Forelimb muscle (tissue), 1 donor: ENCODE measurements at regions not wholly inside any gene's neighbourhood (a gene's known extent, or its start where the extent isn't known, plus 50 kb on each side); places are given as distances from the start of the nearest gene placed in this dataset.

Source experiments
- DNase-seq: peaks from one replicate; pipeline ENCODE4 v3.0.0-alpha.2; 2013; ENCODE audit warnings: low read depth

DNA sequence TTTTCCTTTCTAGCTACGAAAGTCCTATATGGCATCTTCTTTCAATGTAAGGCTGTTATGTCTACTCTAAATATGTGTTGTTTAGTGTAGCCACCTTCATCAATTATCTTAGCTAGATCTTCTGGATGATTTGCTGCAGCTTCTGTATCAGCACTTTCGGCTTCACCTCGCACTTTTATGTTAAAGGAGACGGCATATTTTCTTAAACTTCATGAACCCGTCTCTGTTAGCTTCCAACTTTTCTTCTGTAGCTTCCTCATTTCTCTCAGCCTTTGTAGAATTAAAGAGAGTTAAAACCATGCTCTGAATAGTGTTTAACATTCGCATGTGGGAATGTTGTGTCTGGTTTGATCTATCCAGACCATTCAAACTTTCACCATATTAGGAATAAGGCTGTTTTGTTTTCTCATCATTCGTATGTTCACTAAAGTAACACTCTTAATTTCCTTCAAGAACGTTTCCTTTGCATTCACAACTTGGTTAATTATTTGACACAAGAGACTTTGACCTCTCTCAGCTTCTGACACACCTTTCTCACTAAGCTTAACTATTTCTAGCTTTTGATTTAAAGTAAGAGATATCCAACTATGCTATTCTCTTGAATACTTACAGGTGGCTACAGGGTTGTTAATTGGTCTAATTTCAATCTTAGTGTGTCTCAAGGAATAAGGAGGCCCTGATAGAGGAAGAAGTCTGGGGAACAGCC is 476.8 kb downstream of the GABRG1 start:
- DNase-seq, result no peak

DNA sequence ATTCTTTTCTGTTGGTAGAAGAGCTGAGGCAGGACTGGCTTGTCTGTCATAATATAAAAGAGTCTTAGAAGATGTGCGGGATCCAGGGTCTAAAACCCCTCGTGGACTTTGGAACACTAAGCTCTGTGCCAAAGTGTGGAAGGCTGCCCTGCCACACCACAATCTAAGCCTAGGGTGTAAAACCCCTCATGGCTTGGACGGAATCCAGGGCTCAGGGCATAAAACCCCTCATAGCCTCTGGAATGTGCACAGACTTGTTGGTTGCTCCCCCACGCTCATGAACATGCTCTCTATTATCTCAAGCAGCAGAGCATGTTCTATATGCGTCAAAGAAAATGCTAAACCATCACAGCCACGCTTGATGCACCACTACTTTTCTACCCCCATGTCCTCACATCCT is 483.6 kb downstream of the GABRG1 start:
- DNase-seq, result no peak

DNA sequence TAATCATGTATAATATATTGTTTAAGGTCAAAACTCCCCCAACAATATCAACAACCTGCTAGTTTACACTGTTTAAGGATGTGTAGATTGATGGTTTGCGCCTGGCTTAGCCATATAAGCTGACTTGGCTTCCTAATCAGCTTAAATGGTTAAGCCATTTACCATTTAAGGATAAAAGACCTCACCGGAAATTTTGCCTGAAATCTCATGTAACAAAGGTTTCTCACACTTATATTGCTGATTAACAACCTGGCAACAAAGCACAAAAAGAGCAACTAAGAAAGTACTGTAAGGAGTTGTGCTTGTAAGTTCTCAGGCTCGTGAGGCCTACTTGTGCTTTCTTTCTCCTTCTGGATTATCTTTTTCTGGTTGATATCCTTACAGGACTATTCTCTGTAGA is 485.2 kb downstream of the GABRG1 start:
- no peak for DNase-seq

DNA sequence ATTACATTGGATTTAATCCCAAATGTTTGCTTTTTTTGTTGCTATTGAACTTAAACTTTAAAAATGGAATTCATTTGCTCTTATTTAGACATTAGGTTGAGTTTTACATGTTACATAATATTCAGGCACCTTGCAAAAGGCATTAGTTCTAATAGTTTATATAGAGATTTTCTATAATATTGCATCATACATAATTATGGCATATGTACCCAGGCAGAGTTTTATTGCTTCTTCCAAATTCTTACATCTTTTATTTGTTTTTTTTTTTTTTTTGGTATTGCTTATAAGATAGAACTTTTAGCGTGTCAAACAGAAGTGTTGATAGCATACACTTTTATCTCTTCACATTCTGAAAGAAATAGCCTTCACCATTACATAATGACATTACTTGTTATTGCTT is 487.7 kb downstream of the GABRG1 start:
- no peak for DNase-seq

GRCh38 chr4:45629717-45630116 is 494.1 kb downstream of the GABRG1 start:
- no peak for DNase-seq

GRCh38 chr4:45621971-45622370 is 501.9 kb downstream of the GABRG1 start:
- DNase-seq, result no peak

- no peak for DNase-seq
Measured at GRCh38 chr4:45620808-45621207, 503.0 kb downstream of the GABRG1 start.

DNA sequence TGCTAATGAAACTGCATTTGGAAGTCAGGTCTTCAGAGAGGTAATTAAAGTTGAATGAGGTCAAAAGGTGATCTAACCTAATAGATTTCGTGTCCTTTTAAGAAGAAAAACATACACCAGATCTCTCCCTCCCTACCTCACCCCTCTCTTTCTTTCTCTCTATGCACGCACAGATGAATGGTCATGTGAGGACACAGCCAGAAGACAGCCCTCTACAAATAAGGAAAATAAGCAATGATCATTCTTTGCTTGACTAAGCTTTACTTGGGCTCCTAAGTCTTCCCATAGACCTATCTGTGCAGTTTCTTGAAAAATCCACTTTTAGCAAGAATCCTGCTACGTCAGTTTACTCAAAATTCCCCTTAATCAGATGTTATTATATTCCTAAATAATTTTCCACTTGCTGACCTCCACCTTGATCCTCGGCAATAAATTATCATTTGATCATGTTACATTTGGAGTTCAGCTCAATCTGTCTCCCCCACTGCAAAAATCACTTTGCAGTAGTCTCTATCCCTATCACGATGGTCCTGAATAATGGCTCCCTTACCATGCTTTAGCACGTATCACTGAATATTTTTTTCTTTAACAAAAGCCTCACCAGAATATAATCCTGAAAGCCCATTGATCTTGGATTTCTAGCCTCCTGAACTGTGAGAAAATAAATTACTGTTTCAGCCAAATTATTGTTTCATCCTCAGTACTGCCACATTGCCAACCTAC is 527.3 kb downstream of the GABRG1 start:
- no peak for DNase-seq

- DNase-seq, result peak; percentile 6
Measured at GRCh38 chr4:45580334-45580733, 543.5 kb downstream of the GABRG1 start.

GRCh38 chr4:45578874-45579273 is 545.0 kb downstream of the GABRG1 start:
- no peak for DNase-seq

GRCh38 chr4:45576275-45576674 is 547.6 kb downstream of the GABRG1 start:
- no peak for DNase-seq

DNA sequence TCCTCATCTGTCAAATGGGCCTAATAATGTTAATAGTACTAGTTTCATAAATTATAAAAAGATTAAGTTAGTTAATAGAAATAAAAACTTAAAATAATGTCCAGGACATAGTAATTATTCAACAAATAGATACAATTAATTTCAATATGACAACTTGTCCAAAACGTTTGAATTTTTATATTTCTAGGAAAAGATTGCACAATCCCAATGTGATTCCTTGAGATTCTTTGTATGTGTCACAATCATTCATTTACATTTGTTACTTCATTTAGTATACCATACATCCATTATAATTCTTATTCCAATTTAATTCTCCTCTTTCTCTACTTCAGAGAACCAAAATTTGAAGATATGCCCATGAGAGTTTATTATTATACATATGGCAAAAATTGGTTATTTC is 554.2 kb downstream of the GABRG1 start:
- DNase-seq, result no peak

- no peak for DNase-seq
Measured at GRCh38 chr4:45568694-45569093, 555.2 kb downstream of the GABRG1 start.

- DNase-seq, result no peak
Measured at GRCh38 chr4:45566896-45567603, 556.8 kb downstream of the GABRG1 start.

GRCh38 chr4:45554423-45554822 is 569.4 kb downstream of the GABRG1 start:
- peak; percentile 6 for DNase-seq

- DNase-seq, result no peak
Measured at GRCh38 chr4:45550766-45551366, 573.0 kb downstream of the GABRG1 start.

- DNase-seq, result no peak
Measured at GRCh38 chr4:45539142-45539814, 584.6 kb downstream of the GABRG1 start.

- no peak for DNase-seq
Measured at GRCh38 chr4:45530498-45530897, 593.4 kb downstream of the GABRG1 start.

GRCh38 chr4:45527160-45527559 is 596.7 kb downstream of the GABRG1 start:
- DNase-seq, result no peak

DNA sequence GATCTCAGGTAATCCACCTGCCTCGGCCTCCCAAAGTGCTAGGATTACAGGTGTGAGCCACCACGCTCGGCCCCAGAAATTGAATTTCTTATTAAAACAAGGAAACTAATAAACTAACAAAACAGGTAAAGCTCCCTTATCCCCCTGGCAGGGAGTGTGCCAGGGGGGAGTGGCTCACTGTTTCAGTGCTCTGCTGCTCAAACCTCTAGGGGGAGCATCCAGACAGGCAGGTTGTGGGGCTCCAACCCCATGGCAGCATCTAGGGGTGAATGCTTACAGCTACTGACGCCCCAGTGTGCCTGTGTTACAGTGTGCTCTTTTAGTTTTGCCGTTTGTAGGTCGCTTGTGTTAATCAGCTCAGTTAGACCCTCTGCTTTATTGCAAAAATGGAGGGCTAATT is 605.0 kb downstream of the GABRG1 start:
- DNase-seq, result no peak

DNA sequence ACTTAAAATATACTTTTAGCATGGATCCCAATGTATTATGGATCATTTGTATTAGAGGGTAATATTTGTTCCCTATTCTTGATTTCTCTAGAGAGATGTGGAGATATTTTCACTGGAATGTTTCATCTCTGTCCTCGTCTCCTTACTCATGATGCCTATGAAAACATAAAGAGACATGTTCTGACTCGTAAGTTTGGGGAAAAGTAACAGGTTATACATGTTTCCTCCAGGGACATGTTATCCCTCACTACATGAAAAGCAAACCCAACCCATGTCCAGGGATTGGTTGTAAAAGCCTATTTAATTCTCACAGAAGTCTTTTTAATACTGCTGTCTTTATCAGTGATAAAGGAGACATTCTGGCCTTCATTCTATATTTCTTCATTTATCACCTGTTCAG is 621.4 kb downstream of the GABRG1 start:
- no peak for DNase-seq

DNA sequence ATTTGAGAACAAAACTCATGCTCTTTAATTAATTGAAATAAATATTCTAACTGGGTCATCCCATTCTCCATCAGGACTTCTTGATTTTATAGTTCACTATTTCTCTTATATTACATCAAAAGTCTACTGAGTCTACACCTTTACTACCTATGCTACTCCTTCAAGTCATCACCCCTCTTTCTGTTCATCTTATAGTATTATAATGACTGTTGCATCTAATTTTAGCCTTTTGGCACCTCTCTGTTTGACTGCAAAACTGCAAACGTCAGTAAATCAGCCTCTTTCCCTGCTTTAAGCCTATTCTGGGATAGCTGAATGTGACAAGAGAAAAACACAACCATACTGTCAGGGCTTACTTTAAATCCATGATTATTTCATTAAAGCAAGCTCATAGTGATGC is 639.1 kb downstream of the GABRG1 start:
- DNase-seq, result no peak
